GM23338 (cell line): ENCODE measurements at regions not wholly inside any gene's neighbourhood (a gene's known extent, or its start where the extent isn't known, plus 50 kb on each side); places are given as distances from the start of the nearest gene placed in this dataset.

Experiments used
- ATAC-seq: fragments of 200-7000 bp; cut with Tn5 transposase; 3 replicates; pipeline ENCODE4 v1.9.1; 2020
- DNase-seq: peaks from one replicate; pipeline ENCODE4 v3.0.0-alpha.2; 2015; ENCODE audit warnings: low spot score
- H2AFZ ChIP-seq: fragments of 200-600 bp; sonication (generic); 2 replicates; pipeline ENCODE4 v1.8.0; 2016; ENCODE audit warnings: antibody characterized with exemption, mild to moderate bottlenecking, moderate library complexity
- H3F3A ChIP-seq: fragments of 200-600 bp; sonication (generic); replicated peaks from 2 replicates; pipeline ENCODE4 v1.8.0; 2017; ENCODE audit warnings: antibody characterized with exemption, mixed run types, low read depth
- H3K27ac ChIP-seq: fragments of 200-600 bp; sonication (generic); 2 replicates; pipeline ENCODE4 v1.6.1; 2016; ENCODE audit warnings: low read depth
- H3K27me3 ChIP-seq: fragments of 200-600 bp; sonication (generic); 2 replicates; pipeline ENCODE4 v1.8.0; 2016; ENCODE audit warnings: mild to moderate bottlenecking, mixed run types, moderate library complexity; ENCODE audit not compliant: insufficient read depth
- H3K36me3 ChIP-seq: fragments of 200-600 bp; sonication (generic); 2 replicates; pipeline ENCODE4 v1.8.0; 2016; ENCODE audit warnings: mild to moderate bottlenecking; ENCODE audit not compliant: insufficient read depth
- H3K4me1 ChIP-seq: fragments of 200-600 bp; sonication (generic); 2 replicates; pipeline ENCODE4 v1.8.0; 2016; ENCODE audit warnings: mild to moderate bottlenecking, moderate library complexity; ENCODE audit not compliant: insufficient read depth
- H3K4me2 ChIP-seq: fragments of 200-600 bp; sonication (generic); 2 replicates; pipeline ENCODE4 v1.7.1; 2017; ENCODE audit warnings: mixed run types
- H3K4me3 ChIP-seq: fragments of 200-600 bp; sonication (generic); 2 replicates; pipeline ENCODE4 v1.6.1; 2016; ENCODE audit warnings: mixed run types
- H3K79me2 ChIP-seq: fragments of 200-600 bp; sonication (generic); replicated peaks from 2 replicates; pipeline ENCODE4 v1.8.0; 2017; ENCODE audit warnings: mild to moderate bottlenecking; ENCODE audit not compliant: insufficient read depth
- H3K9me2 ChIP-seq: fragments of 200-600 bp; sonication (generic); 2 replicates; pipeline ENCODE4 v1.8.0; 2017; ENCODE audit not compliant: insufficient read depth
- H4K20me1 ChIP-seq: fragments of 200-600 bp; sonication (generic); replicated peaks from 2 replicates; pipeline ENCODE4 v1.8.0; 2017; ENCODE audit warnings: mild to moderate bottlenecking; ENCODE audit not compliant: insufficient read depth
- H3K27ac Mint-ChIP-seq: 2 replicates; pipeline ENCODE4 v1.8.0; 2020; ENCODE audit warnings: inconsistent platforms, mild to moderate bottlenecking, moderate library complexity, mixed read lengths
- H3K27me3 Mint-ChIP-seq: 3 replicates; pipeline ENCODE4 v1.8.0; 2022; ENCODE audit warnings: low read depth, mild to moderate bottlenecking, moderate library complexity, mixed read lengths, inconsistent platforms; ENCODE audit not compliant: insufficient read depth, poor library complexity
- H3K36me3 Mint-ChIP-seq: 3 replicates; pipeline ENCODE4 v1.8.0; 2021; ENCODE audit warnings: low read depth, mild to moderate bottlenecking, inconsistent platforms, moderate library complexity, mixed read lengths
- H3K4me1 Mint-ChIP-seq: 3 replicates; pipeline ENCODE4 v1.8.0; 2020; ENCODE audit warnings: mild to moderate bottlenecking, inconsistent platforms, mixed read lengths
- H3K4me3 Mint-ChIP-seq: 3 replicates; pipeline ENCODE4 v1.8.0; 2021; ENCODE audit warnings: moderate library complexity, mild to moderate bottlenecking, inconsistent platforms, mixed read lengths
- H3K9me3 Mint-ChIP-seq: 3 replicates; pipeline ENCODE4 v1.8.0; 2020; ENCODE audit warnings: moderate library complexity, mild to moderate bottlenecking, inconsistent platforms, mixed read lengths
- CREB1 ChIP-seq: fragments of 250-450 bp; sonication (Bioruptor Pico); IDR thresholded peaks from 2 replicates; pipeline ENCODE4 v1.5.0; 2020; ENCODE audit warnings: low read depth, mild to moderate bottlenecking, moderate library complexity
- CTCF ChIP-seq, 2 experiments: fragments of 200-600 bp in 1 of 2; sonication (generic) in 1 of 2; conservative IDR thresholded peaks; 2 replicates each; pipeline versions ENCODE4 v1.5.1 to v1.6.1; 2016 to 2017; ENCODE audit warnings: antibody characterized with exemption in 2 of 2, low read depth in 2 of 2, mild to moderate bottlenecking in 2 of 2, moderate library complexity in 1 of 2
- EZH2 ChIP-seq: fragments of 200-600 bp; sonication (generic); IDR thresholded peaks from one replicate; pipeline ENCODE4 v1.8.0; 2017; ENCODE audit warnings: antibody characterized with exemption, mild to moderate bottlenecking, low read depth; ENCODE audit not compliant: unreplicated experiment
- EZH2phosphoT487 ChIP-seq: fragments of 200-600 bp; sonication (generic); IDR thresholded peaks from one replicate; pipeline ENCODE4 v1.8.1; 2018; ENCODE audit warnings: antibody characterized with exemption; ENCODE audit not compliant: unreplicated experiment
- JUNB ChIP-seq: IDR thresholded peaks from one replicate; pipeline ENCODE4 v1.6.1; 2016; ENCODE audit warnings: antibody characterized with exemption; ENCODE audit not compliant: unreplicated experiment
- NANOG ChIP-seq: IDR thresholded peaks from 2 replicates; pipeline ENCODE4 v1.6.1; 2016; ENCODE audit warnings: antibody characterized with exemption, borderline replicate concordance
- POLR2AphosphoS5 ChIP-seq: IDR thresholded peaks from 2 replicates; pipeline ENCODE4 v1.6.1; 2016; ENCODE audit warnings: antibody characterized with exemption, low read depth
- REST ChIP-seq: IDR thresholded peaks from one replicate; pipeline ENCODE4 v1.6.1; 2018; ENCODE audit warnings: antibody characterized with exemption; ENCODE audit not compliant: unreplicated experiment
- STAT1 ChIP-seq: IDR thresholded peaks from one replicate; pipeline ENCODE4 v1.6.1; 2016; ENCODE audit warnings: antibody characterized with exemption; ENCODE audit not compliant: unreplicated experiment
- ZNF114 ChIP-seq: fragments of 250-450 bp; sonication (Bioruptor Pico); IDR thresholded peaks from 2 replicates; pipeline ENCODE4 v1.5.0; 2020; ENCODE audit warnings: mild to moderate bottlenecking, moderate library complexity
- ZNF331 ChIP-seq: fragments of 250-450 bp; sonication (Bioruptor Pico); IDR thresholded peaks from 2 replicates; pipeline ENCODE4 v1.5.0; 2020; ENCODE audit warnings: low read depth, mild to moderate bottlenecking, moderate library complexity
- TF ChIP-seq, protein P1 (sequence below): IDR thresholded peaks from 2 replicates; pipeline ENCODE4 v1.6.1; 2016; ENCODE audit warnings: antibody characterized with exemption

GRCh38 chr1:96104906-96105305 lies 616.7 kb upstream of the PTBP2 start (continued):
- TF ChIP-seq REST (no peak), CTCF (conservative IDR thresholded peaks at IDR 0.05; ENCODE audit: low read depth in 2 of 2) (no peak), ZNF114 (CRISPR knock-in tag) (no peak), EZH2phosphoT487 (no peak), NANOG (no peak), ZNF331 (no peak), POLR2AphosphoS5 (no peak), EZH2 (no peak)
- TF ChIP-seq, protein P1, sequence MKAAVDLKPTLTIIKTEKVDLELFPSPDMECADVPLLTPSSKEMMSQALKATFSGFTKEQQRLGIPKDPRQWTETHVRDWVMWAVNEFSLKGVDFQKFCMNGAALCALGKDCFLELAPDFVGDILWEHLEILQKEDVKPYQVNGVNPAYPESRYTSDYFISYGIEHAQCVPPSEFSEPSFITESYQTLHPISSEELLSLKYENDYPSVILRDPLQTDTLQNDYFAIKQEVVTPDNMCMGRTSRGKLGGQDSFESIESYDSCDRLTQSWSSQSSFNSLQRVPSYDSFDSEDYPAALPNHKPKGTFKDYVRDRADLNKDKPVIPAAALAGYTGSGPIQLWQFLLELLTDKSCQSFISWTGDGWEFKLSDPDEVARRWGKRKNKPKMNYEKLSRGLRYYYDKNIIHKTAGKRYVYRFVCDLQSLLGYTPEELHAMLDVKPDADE, result no peak

GRCh38 chr1:96116731-96117130 lies 604.9 kb upstream of the PTBP2 start:
- H3K36me3 Mint-ChIP-seq, result peaks cover 9% of the 10 kb centered on the region; the same call in 2 of the 3 replicates
- H3K4me2 ChIP-seq, result no peak overlapping the region
- H3K4me1 Mint-ChIP-seq, result peaks cover 6% of the 10 kb centered on the region; the same call in 2 of the 3 replicates
- no peaks in the 10 kb centered on the region for H3K27me3 Mint-ChIP-seq
- no peaks in the 10 kb centered on the region for H3F3A ChIP-seq
- H3K79me2 ChIP-seq, result no peaks in the 10 kb centered on the region
- ATAC-seq, result no peak
- no peak overlapping the region for H2AFZ ChIP-seq
- H3K4me3 ChIP-seq, result no peak overlapping the region
- no peaks in the 10 kb centered on the region for H3K9me2 ChIP-seq
- peaks cover 7% of the 10 kb centered on the region for H3K4me1 ChIP-seq
- H3K27me3 ChIP-seq, result no peaks in the 10 kb centered on the region
- DNase-seq, result no peak
- H3K27ac ChIP-seq, result no peak overlapping the region
- H4K20me1 ChIP-seq, result no peaks in the 10 kb centered on the region
- no peak overlapping the region; the same call in 1 of the 2 replicates for H3K27ac Mint-ChIP-seq
- no peaks in the 10 kb centered on the region for H3K36me3 ChIP-seq
- H3K4me3 Mint-ChIP-seq, result no peak overlapping the region
- H3K9me3 Mint-ChIP-seq, result peaks cover 10% of the 10 kb centered on the region; the same call in 2 of the 3 replicates
- TF ChIP-seq ZNF331, result no peak
- no peak for TF ChIP-seq JUNB
- no peak for TF ChIP-seq EZH2phosphoT487
- TF ChIP-seq CREB1 (CRISPR knock-in tag), result no peak
- TF ChIP-seq STAT1, result no peak
- no peak for TF ChIP-seq EZH2
- no peak for TF ChIP-seq POLR2AphosphoS5
- TF ChIP-seq ZNF114 (CRISPR knock-in tag), result no peak
- TF ChIP-seq NANOG, result no peak
- TF ChIP-seq, protein P1, result no peak
